Lower lobe of right lung (tissue), 2 donors: ENCODE measurements at regions not wholly inside any gene's neighbourhood (a gene's known extent, or its start where the extent isn't known, plus 50 kb on each side); places are given as distances from the start of the nearest gene placed in this dataset.
"Not testable (repeated sequence)": the region's sequence is repeated elsewhere in the genome, so short reads cannot be mapped to it uniquely, and the experiment has no call there.

Experiments used
- ATAC-seq, 2 donors: fragments of 200-7000 bp; cut with Tn5 transposase; one replicate each; pipeline ENCODE4 v1.9.1; 2020 to 2022; ENCODE audit warnings: mild to moderate bottlenecking in 2 of 2, moderate library complexity in 2 of 2
- DNase-seq: peaks from one replicate; pipeline ENCODE4 v3.0.0-alpha.2; 2020
- H3K27ac ChIP-seq: fragments of 200-600 bp; one replicate; pipeline ENCODE4 v1.8.0; 2022
- H3K27me3 ChIP-seq: fragments of 200-600 bp; one replicate; pipeline ENCODE4 v1.8.0; 2022; ENCODE audit warnings: low read depth
- H3K36me3 ChIP-seq: fragments of 200-600 bp; one replicate; pipeline ENCODE4 v1.8.0; 2022; ENCODE audit warnings: mild to moderate bottlenecking
- H3K4me1 ChIP-seq: fragments of 200-600 bp; one replicate; pipeline ENCODE4 v1.8.0; 2022
- H3K4me3 ChIP-seq: fragments of 200-600 bp; one replicate; pipeline ENCODE4 v1.8.0; 2022; ENCODE audit warnings: mild to moderate bottlenecking
- H3K9me3 ChIP-seq: fragments of 200-600 bp; one replicate; pipeline ENCODE4 v1.8.0; 2022
- CTCF ChIP-seq: fragments of 200-600 bp; IDR thresholded peaks from one replicate; pipeline ENCODE4 v1.8.0; 2022; ENCODE audit warnings: antibody characterized with exemption, mild to moderate bottlenecking
- intact Hi-C: fragments of 100-400 bp; cut with DNase I; formaldehyde crosslinking; loops from one replicate; pipeline ENCODE4 v1.11.0; 2022
- donor health status: DM: no; HTN: yes; CAD: no; lungs with severe emphysema.

- H3K36me3 ChIP-seq, result no peaks in the 10 kb centered on the region
- H3K27ac ChIP-seq, result no peak overlapping the region
- H3K9me3 ChIP-seq, result no peaks in the 10 kb centered on the region
- H3K27me3 ChIP-seq, result no peaks in the 10 kb centered on the region
- ATAC-seq (no peak), DNase-seq (no peak)
- H3K4me3 ChIP-seq, result no peak overlapping the region
- H3K4me1 ChIP-seq, result peaks cover 5% of the 10 kb centered on the region
- intact Hi-C loops, result no loop called here
- no peak for TF ChIP-seq CTCF
Measured at GRCh38 chr10:78462726-78463228, 429.1 kb downstream of the RPS24 start.

- ATAC-seq (peak in 1 of 2 donors; percentile 11), DNase-seq (no peak)
- Histone ChIP-seq H3K4me1 (no peaks in the 10 kb centered on the region), H3K9me3 (no peaks in the 10 kb centered on the region), H3K4me3 (no peak overlapping the region), H3K27me3 (no peaks in the 10 kb centered on the region), H3K27ac (no peak overlapping the region), H3K36me3 (no peaks in the 10 kb centered on the region)
- intact Hi-C loops, result no loop called here
- TF ChIP-seq CTCF, result no peak
Measured at GRCh38 chr10:78464118-78464855, 430.6 kb downstream of the RPS24 start.

- DNase-seq (no peak), ATAC-seq (peak in 1 of 2 donors; percentile 43)
- no peaks in the 10 kb centered on the region for H3K4me1 ChIP-seq
- H3K9me3 ChIP-seq, result no peaks in the 10 kb centered on the region
- H3K4me3 ChIP-seq, result no peak overlapping the region
- intact Hi-C loops, result no loop called here
- H3K36me3 ChIP-seq, result no peaks in the 10 kb centered on the region
- H3K27ac ChIP-seq, result no peak overlapping the region
- no peak for TF ChIP-seq CTCF
- no peaks in the 10 kb centered on the region for H3K27me3 ChIP-seq
Measured at GRCh38 chr10:78464856-78465267, 431.2 kb downstream of the RPS24 start.

GRCh38 chr10:78465431-78465830, 431.8 kb downstream of the RPS24 start:
- Histone ChIP-seq H3K27ac (no peak overlapping the region), H3K4me1 (no peaks in the 10 kb centered on the region), H3K9me3 (no peaks in the 10 kb centered on the region), H3K36me3 (no peaks in the 10 kb centered on the region), H3K27me3 (no peaks in the 10 kb centered on the region), H3K4me3 (no peak overlapping the region)
- intact Hi-C loops, result no loop called here
- DNase-seq (no peak), ATAC-seq (no peak)
- TF ChIP-seq CTCF, result no peak

GRCh38 chr10:78467496-78468106, 433.9 kb downstream of the RPS24 start:
- Histone ChIP-seq H3K27ac (no peak overlapping the region), H3K9me3 (no peaks in the 10 kb centered on the region), H3K4me1 (no peaks in the 10 kb centered on the region), H3K27me3 (no peaks in the 10 kb centered on the region), H3K4me3 (no peak overlapping the region), H3K36me3 (no peaks in the 10 kb centered on the region)
- intact Hi-C loops, result no loop called here
- ATAC-seq, result no peak
- no peak for TF ChIP-seq CTCF
- no peak for DNase-seq

GRCh38 chr10:78468731-78469130, 435.1 kb downstream of the RPS24 start:
- H3K4me1 ChIP-seq, ATAC-seq, H3K36me3 ChIP-seq, intact Hi-C loops, H3K27me3 ChIP-seq, H3K9me3 ChIP-seq, H3K4me3 ChIP-seq, DNase-seq, H3K27ac ChIP-seq: not testable (repeated sequence)
